ENCODE measurements at regions not wholly inside any gene's neighbourhood (a gene's known extent, or its start where the extent isn't known, plus 50 kb on each side); places are given as distances from the start of the nearest gene placed in this dataset.

DNA sequence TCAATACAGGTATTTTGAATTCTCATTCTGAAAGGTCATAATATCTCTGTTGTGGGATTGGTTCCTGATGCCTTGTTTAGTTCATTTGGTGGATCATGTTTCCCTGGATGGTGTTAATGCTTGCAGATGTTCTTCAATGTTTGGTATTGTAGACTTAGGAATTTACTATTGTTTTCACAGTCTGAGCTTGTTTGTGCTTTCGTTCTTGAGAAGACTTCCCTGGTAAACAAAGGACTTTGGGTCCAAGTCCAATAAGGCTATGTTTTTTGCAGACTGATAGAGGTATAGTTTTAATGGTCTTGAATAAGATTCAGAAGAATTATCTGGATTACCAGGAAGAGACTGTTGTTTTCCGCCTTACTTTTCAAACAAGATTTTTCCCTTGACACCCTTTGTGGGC lies 1646.3 kb downstream of the AMY1C start:
- no peak overlapping the region for H3K4me2 ChIP-seq (ENCODE audit: low read depth, low read length, poor library complexity, severe bottlenecking)
- no peak overlapping the region for H3K4me3 ChIP-seq (ENCODE audit: low read length, poor library complexity, severe bottlenecking)
- no peak overlapping the region for H3K9ac ChIP-seq (ENCODE audit: low read depth, low read length, poor library complexity, severe bottlenecking)
- no peaks in the 10 kb centered on the region for H3F3A ChIP-seq (ENCODE audit: low read depth)
- H3K36me3 ChIP-seq (ENCODE audit: insufficient read depth, low read length) = no peaks in the 10 kb centered on the region
- H3K4me1 ChIP-seq (ENCODE audit: insufficient read depth, low read length, poor library complexity, severe bottlenecking) = no peaks in the 10 kb centered on the region
- no peak for TF ChIP-seq EZH2phosphoT487 (IDR thresholded peaks at IDR 0.05; ENCODE audit: borderline replicate concordance)
- TF ChIP-seq, protein P1, sequence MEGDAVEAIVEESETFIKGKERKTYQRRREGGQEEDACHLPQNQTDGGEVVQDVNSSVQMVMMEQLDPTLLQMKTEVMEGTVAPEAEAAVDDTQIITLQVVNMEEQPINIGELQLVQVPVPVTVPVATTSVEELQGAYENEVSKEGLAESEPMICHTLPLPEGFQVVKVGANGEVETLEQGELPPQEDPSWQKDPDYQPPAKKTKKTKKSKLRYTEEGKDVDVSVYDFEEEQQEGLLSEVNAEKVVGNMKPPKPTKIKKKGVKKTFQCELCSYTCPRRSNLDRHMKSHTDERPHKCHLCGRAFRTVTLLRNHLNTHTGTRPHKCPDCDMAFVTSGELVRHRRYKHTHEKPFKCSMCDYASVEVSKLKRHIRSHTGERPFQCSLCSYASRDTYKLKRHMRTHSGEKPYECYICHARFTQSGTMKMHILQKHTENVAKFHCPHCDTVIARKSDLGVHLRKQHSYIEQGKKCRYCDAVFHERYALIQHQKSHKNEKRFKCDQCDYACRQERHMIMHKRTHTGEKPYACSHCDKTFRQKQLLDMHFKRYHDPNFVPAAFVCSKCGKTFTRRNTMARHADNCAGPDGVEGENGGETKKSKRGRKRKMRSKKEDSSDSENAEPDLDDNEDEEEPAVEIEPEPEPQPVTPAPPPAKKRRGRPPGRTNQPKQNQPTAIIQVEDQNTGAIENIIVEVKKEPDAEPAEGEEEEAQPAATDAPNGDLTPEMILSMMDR (conservative IDR thresholded peaks at IDR 0.05; ENCODE audit: low read length) = no peak
- no peaks in the 10 kb centered on the region for H3K9me2 ChIP-seq (replicated peaks; ENCODE audit: low read depth, low read length)
- H3K79me2 ChIP-seq (ENCODE audit: insufficient read depth, low read length) = no peaks in the 10 kb centered on the region
- H2AFZ ChIP-seq (ENCODE audit: low read length) = no peak overlapping the region
- no peaks in the 10 kb centered on the region for H3K27me3 ChIP-seq (ENCODE audit: insufficient read depth, low read length, poor library complexity, severe bottlenecking)
- H3K9me3 ChIP-seq (ENCODE audit: insufficient read depth, low read depth, low read length) = no peaks in the 10 kb centered on the region
- H4K20me1 ChIP-seq (ENCODE audit: insufficient read depth, low read length, poor library complexity, severe bottlenecking) = no peaks in the 10 kb centered on the region

DNA sequence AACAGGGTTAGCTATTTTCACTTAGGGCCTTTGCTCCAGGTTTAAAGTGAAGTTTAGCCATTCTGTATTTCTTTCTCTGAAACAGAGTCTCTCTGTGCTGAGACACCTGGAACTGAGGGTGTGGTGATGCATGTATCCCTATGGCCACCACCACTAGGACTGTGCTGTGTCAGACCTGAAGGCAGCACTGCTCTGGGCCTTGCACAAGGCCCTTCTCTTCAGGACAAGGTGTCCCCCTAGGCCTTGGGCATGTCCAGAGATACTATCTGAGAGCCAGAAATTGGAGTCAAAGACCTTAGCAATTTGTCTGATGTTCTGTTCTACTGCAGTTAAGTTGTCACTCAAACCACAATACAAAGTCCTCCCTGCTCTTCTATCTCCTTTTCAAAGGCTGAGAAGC lies 1649.2 kb downstream of the AMY1C start:
- Histone ChIP-seq H3K9me3 (ENCODE audit: insufficient read depth, low read depth, low read length) (no peaks in the 10 kb centered on the region), H3K79me2 (ENCODE audit: insufficient read depth, low read length) (no peaks in the 10 kb centered on the region), H3K9me2 (replicated peaks; ENCODE audit: low read depth, low read length) (no peaks in the 10 kb centered on the region), H3K27me3 (ENCODE audit: insufficient read depth, low read length, poor library complexity, severe bottlenecking) (no peaks in the 10 kb centered on the region), H3K4me2 (ENCODE audit: low read depth, low read length, poor library complexity, severe bottlenecking) (no peak overlapping the region), H3K9ac (ENCODE audit: low read depth, low read length, poor library complexity, severe bottlenecking) (no peak overlapping the region), H2AFZ (ENCODE audit: low read length) (no peak overlapping the region), H3K36me3 (ENCODE audit: insufficient read depth, low read length) (no peaks in the 10 kb centered on the region), H3K4me3 (ENCODE audit: low read length, poor library complexity, severe bottlenecking) (no peak overlapping the region), H3F3A (ENCODE audit: low read depth) (no peaks in the 10 kb centered on the region), H4K20me1 (ENCODE audit: insufficient read depth, low read length, poor library complexity, severe bottlenecking) (no peaks in the 10 kb centered on the region), H3K4me1 (ENCODE audit: insufficient read depth, low read length, poor library complexity, severe bottlenecking) (no peaks in the 10 kb centered on the region)
- TF ChIP-seq, protein P1 (conservative IDR thresholded peaks at IDR 0.05; ENCODE audit: low read length) = no peak
- no peak for TF ChIP-seq EZH2phosphoT487 (IDR thresholded peaks at IDR 0.05; ENCODE audit: borderline replicate concordance)

DNA sequence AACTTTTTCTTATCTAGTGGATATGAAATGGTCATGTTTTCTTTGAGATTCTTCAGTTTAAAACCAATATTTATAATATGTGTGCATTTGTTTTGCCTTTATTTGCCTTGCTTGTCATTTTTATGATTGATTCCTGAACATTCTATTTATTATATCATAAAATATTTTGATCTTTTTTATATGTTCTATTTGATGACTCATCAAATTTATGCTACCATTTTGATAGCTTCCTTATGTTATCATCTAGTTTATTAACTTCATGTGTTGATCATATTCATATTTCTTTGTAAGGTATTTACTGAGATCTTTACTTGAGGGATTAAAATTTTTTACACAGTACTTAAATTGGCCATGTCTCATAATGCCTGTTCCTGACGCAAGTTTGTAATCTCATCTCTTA lies 1650.0 kb downstream of the AMY1C start:
- no peak for TF ChIP-seq EZH2phosphoT487 (IDR thresholded peaks at IDR 0.05; ENCODE audit: borderline replicate concordance)
- TF ChIP-seq, protein P1 (conservative IDR thresholded peaks at IDR 0.05; ENCODE audit: low read length) = no peak
- no peaks in the 10 kb centered on the region for H3F3A ChIP-seq (ENCODE audit: low read depth)
- H3K36me3 ChIP-seq (ENCODE audit: insufficient read depth, low read length) = no peaks in the 10 kb centered on the region
- no peaks in the 10 kb centered on the region for H3K9me2 ChIP-seq (replicated peaks; ENCODE audit: low read depth, low read length)
- no peak overlapping the region for H3K4me2 ChIP-seq (ENCODE audit: low read depth, low read length, poor library complexity, severe bottlenecking)
- no peak overlapping the region for H3K9ac ChIP-seq (ENCODE audit: low read depth, low read length, poor library complexity, severe bottlenecking)
- no peaks in the 10 kb centered on the region for H3K9me3 ChIP-seq (ENCODE audit: insufficient read depth, low read depth, low read length)
- no peaks in the 10 kb centered on the region for H3K27me3 ChIP-seq (ENCODE audit: insufficient read depth, low read length, poor library complexity, severe bottlenecking)
- no peak overlapping the region for H2AFZ ChIP-seq (ENCODE audit: low read length)
- no peaks in the 10 kb centered on the region for H4K20me1 ChIP-seq (ENCODE audit: insufficient read depth, low read length, poor library complexity, severe bottlenecking)
- H3K79me2 ChIP-seq (ENCODE audit: insufficient read depth, low read length) = no peaks in the 10 kb centered on the region
- H3K4me1 ChIP-seq (ENCODE audit: insufficient read depth, low read length, poor library complexity, severe bottlenecking) = no peaks in the 10 kb centered on the region
- no peak overlapping the region for H3K4me3 ChIP-seq (ENCODE audit: low read length, poor library complexity, severe bottlenecking)
